ENCODE measurements at regions not wholly inside any gene's neighbourhood (a gene's known extent, or its start where the extent isn't known, plus 50 kb on each side); places are given as distances from the start of the nearest gene placed in this dataset.

DNA sequence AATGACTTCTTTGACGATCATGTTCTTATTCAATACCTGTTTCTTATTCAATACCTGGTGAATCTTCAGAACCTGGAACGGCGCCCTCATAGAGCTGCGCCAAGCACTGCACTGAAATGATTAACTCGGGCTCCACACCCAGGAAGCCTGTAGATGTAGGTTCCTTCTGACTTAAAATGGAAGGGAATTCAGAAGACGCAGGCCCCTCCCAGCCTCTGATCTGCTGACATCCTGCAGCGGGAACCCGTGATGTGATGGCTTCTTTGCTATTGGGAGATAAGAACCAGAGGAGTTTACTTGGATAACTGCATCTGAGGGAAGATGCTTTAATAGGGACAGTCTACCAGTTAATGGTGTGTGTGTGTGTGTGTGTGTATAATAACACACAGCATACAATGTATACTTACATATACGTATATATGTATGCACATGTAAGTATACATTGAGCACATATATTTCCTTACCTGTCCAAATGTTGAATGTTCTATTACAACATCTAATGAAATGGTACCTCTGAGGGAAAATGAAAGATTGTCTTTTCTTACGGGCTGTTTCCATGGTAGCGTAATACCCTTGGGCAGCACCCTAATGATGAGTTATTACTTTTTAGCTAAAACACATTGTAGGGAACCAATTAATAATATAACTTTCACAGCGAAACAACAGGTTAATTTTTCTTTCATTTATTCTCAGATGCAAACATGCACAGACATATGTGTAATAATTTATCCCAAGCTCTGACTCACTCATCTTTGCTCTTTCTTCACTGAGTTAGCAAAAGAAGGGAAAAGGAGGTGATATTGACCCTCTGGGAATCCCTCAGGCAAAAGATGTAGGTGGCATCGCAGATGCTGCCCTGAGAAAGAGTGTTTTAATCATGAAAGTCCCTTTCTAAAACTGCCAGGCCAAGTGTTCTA is 379.8 kb downstream of the SIPA1L2 start:
- TF ChIP-seq CSDC2 (CRISPR knock-in tag; IDR thresholded peaks at IDR 0.05) (no peak), ZNF8 (CRISPR knock-in tag; IDR thresholded peaks at IDR 0.05) (no peak), GLIS3 (CRISPR knock-in tag; IDR thresholded peaks at IDR 0.05) (no peak), TOX (CRISPR knock-in tag; IDR thresholded peaks at IDR 0.05; ENCODE audit: borderline replicate concordance) (no peak), BACH2 (CRISPR knock-in tag; IDR thresholded peaks at IDR 0.05; ENCODE audit: borderline replicate concordance) (no peak), RARB (CRISPR knock-in tag; IDR thresholded peaks at IDR 0.05) (no peak), ZFP30 (CRISPR knock-in tag; IDR thresholded peaks at IDR 0.05) (no peak)
- TF ChIP-seq, protein P1, sequence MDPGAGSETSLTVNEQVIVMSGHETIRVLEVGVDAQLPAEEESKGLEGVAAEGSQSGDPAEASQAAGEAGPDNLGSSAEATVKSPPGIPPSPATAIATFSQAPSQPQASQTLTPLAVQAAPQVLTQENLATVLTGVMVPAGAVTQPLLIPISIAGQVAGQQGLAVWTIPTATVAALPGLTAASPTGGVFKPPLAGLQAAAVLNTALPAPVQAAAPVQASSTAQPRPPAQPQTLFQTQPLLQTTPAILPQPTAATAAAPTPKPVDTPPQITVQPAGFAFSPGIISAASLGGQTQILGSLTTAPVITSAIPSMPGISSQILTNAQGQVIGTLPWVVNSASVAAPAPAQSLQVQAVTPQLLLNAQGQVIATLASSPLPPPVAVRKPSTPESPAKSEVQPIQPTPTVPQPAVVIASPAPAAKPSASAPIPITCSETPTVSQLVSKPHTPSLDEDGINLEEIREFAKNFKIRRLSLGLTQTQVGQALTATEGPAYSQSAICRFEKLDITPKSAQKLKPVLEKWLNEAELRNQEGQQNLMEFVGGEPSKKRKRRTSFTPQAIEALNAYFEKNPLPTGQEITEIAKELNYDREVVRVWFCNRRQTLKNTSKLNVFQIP (CRISPR knock-in tag; IDR thresholded peaks at IDR 0.05; ENCODE audit: borderline replicate concordance, low read depth), result no peak
- TF ChIP-seq, protein P2, sequence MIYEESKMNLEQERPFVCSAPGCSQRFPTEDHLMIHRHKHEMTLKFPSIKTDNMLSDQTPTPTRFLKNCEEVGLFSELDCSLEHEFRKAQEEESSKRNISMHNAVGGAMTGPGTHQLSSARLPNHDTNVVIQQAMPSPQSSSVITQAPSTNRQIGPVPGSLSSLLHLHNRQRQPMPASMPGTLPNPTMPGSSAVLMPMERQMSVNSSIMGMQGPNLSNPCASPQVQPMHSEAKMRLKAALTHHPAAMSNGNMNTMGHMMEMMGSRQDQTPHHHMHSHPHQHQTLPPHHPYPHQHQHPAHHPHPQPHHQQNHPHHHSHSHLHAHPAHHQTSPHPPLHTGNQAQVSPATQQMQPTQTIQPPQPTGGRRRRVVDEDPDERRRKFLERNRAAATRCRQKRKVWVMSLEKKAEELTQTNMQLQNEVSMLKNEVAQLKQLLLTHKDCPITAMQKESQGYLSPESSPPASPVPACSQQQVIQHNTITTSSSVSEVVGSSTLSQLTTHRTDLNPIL (CRISPR knock-in tag; IDR thresholded peaks at IDR 0.05; ENCODE audit: low read depth), result no peak
- TF ChIP-seq, protein P3, sequence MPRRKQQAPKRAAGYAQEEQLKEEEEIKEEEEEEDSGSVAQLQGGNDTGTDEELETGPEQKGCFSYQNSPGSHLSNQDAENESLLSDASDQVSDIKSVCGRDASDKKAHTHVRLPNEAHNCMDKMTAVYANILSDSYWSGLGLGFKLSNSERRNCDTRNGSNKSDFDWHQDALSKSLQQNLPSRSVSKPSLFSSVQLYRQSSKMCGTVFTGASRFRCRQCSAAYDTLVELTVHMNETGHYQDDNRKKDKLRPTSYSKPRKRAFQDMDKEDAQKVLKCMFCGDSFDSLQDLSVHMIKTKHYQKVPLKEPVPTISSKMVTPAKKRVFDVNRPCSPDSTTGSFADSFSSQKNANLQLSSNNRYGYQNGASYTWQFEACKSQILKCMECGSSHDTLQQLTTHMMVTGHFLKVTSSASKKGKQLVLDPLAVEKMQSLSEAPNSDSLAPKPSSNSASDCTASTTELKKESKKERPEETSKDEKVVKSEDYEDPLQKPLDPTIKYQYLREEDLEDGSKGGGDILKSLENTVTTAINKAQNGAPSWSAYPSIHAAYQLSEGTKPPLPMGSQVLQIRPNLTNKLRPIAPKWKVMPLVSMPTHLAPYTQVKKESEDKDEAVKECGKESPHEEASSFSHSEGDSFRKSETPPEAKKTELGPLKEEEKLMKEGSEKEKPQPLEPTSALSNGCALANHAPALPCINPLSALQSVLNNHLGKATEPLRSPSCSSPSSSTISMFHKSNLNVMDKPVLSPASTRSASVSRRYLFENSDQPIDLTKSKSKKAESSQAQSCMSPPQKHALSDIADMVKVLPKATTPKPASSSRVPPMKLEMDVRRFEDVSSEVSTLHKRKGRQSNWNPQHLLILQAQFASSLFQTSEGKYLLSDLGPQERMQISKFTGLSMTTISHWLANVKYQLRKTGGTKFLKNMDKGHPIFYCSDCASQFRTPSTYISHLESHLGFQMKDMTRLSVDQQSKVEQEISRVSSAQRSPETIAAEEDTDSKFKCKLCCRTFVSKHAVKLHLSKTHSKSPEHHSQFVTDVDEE (CRISPR knock-in tag; IDR thresholded peaks at IDR 0.05), result no peak
- no peak for ATAC-seq

DNA sequence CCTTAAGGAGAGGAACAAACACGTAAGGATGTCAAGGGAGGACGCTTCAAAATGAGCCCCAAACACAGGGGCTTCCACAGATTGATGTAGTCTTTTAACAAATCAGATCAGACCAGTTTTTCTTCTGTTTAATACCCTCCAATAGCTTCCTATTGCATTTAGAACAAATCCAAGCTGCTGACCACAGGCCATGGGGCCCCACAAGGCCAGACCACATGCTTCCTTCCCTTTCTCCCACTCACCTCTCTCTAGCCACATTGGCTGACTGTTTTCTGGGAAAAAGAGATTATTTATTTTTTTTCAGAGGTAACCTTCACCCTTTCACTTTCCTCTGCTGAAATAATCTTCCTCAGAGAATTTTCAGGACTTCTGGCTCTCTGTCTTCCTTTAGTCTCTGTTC is 380.6 kb downstream of the SIPA1L2 start:
- no peak for ATAC-seq
- no peak for TF ChIP-seq GLIS3 (CRISPR knock-in tag; IDR thresholded peaks at IDR 0.05)
- TF ChIP-seq ZNF565 (CRISPR knock-in tag; conservative IDR thresholded peaks at IDR 0.05; ENCODE audit: low read depth), result no peak
- no peak for TF ChIP-seq CSDC2 (CRISPR knock-in tag; IDR thresholded peaks at IDR 0.05)
- no peak for TF ChIP-seq PPARA (CRISPR knock-in tag; IDR thresholded peaks at IDR 0.05; ENCODE audit: borderline replicate concordance)
- TF ChIP-seq ZC3H10 (CRISPR knock-in tag; IDR thresholded peaks at IDR 0.05), result no peak
- no peak for TF ChIP-seq ZFP3 (CRISPR knock-in tag; IDR thresholded peaks at IDR 0.05)
- TF ChIP-seq TOX (CRISPR knock-in tag; IDR thresholded peaks at IDR 0.05; ENCODE audit: borderline replicate concordance), result no peak
- no peak for TF ChIP-seq BACH2 (CRISPR knock-in tag; IDR thresholded peaks at IDR 0.05; ENCODE audit: borderline replicate concordance)
- TF ChIP-seq TCF4 (CRISPR knock-in tag; IDR thresholded peaks at IDR 0.05; ENCODE audit: borderline replicate concordance), result no peak
- TF ChIP-seq SNAI2 (CRISPR knock-in tag; IDR thresholded peaks at IDR 0.05), result no peak

DNA sequence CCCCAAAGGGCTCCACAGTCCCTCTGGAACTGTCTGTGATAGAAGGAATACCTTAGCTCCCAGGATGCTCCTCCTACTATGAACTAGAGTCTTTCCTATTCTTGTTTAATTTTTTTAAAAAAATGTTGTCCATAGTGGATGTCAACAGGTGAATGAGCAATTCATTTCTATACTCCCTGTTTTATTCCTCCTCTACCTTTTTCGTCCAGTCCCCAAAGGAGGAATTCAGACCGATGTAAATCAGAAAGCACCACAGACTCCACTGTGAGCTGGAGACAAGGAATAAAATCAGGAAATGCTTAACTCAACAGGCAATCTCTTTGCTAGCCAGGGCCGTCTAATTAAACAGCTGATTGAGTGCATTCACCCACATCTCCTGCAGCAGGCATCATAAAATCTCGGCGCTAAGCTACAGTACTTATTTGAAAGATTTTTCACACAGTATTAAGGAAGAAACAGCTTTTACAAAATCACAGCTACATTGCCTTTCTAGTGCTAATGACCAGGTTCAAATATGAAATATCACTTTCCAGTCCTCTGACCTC is 381.6 kb downstream of the SIPA1L2 start:
- TF ChIP-seq TCF4 (CRISPR knock-in tag; IDR thresholded peaks at IDR 0.05; ENCODE audit: borderline replicate concordance) (0 out of 2 replicates have a peak, but pooled peaks have one; percentile 10), ZNF8 (CRISPR knock-in tag; IDR thresholded peaks at IDR 0.05) (no peak)
- ATAC-seq, result peak; percentile 26; the same call in 1 of the 3 replicates

DNA sequence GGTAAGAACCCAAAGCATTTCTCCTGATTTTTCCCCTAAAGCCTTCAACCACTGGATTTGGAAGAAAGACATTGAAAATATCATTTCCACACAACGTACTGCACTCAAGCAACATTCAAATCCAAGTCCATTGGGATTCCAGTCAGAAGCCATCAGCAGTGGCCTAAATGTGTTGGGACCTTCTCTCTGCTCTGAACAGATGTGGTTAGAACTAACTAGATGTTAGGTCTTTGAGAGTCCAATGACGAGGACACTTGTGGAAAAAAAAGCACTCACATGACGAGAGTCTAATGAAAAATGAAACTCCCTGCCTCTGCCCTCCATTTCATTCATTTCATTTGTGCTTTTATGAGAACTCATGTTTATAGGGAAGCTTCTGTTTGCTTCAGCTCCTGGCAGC is 382.3 kb downstream of the SIPA1L2 start:
- ATAC-seq, result no peak
- TF ChIP-seq ESRRG (CRISPR knock-in tag; IDR thresholded peaks at IDR 0.05) (no peak), TCF4 (CRISPR knock-in tag; IDR thresholded peaks at IDR 0.05; ENCODE audit: borderline replicate concordance) (no peak), ZNF8 (CRISPR knock-in tag; IDR thresholded peaks at IDR 0.05) (no peak), ZFP30 (CRISPR knock-in tag; IDR thresholded peaks at IDR 0.05) (no peak), RARB (CRISPR knock-in tag; IDR thresholded peaks at IDR 0.05) (no peak), CSDC2 (CRISPR knock-in tag; IDR thresholded peaks at IDR 0.05) (no peak), TOX (CRISPR knock-in tag; IDR thresholded peaks at IDR 0.05; ENCODE audit: borderline replicate concordance) (no peak), SNAI2 (CRISPR knock-in tag; IDR thresholded peaks at IDR 0.05) (no peak), OSR1 (CRISPR knock-in tag; IDR thresholded peaks at IDR 0.05) (no peak), ZFP3 (CRISPR knock-in tag; IDR thresholded peaks at IDR 0.05) (no peak), ZC3H10 (CRISPR knock-in tag; IDR thresholded peaks at IDR 0.05) (no peak), GLIS3 (CRISPR knock-in tag; IDR thresholded peaks at IDR 0.05) (no peak), BACH2 (CRISPR knock-in tag; IDR thresholded peaks at IDR 0.05; ENCODE audit: borderline replicate concordance) (no peak)
- TF ChIP-seq, protein P4, sequence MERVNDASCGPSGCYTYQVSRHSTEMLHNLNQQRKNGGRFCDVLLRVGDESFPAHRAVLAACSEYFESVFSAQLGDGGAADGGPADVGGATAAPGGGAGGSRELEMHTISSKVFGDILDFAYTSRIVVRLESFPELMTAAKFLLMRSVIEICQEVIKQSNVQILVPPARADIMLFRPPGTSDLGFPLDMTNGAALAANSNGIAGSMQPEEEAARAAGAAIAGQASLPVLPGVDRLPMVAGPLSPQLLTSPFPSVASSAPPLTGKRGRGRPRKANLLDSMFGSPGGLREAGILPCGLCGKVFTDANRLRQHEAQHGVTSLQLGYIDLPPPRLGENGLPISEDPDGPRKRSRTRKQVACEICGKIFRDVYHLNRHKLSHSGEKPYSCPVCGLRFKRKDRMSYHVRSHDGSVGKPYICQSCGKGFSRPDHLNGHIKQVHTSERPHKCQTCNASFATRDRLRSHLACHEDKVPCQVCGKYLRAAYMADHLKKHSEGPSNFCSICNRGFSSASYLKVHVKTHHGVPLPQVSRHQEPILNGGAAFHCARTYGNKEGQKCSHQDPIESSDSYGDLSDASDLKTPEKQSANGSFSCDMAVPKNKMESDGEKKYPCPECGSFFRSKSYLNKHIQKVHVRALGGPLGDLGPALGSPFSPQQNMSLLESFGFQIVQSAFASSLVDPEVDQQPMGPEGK (CRISPR knock-in tag; IDR thresholded peaks at IDR 0.05; ENCODE audit: borderline replicate concordance), result no peak
- TF ChIP-seq, protein P5, sequence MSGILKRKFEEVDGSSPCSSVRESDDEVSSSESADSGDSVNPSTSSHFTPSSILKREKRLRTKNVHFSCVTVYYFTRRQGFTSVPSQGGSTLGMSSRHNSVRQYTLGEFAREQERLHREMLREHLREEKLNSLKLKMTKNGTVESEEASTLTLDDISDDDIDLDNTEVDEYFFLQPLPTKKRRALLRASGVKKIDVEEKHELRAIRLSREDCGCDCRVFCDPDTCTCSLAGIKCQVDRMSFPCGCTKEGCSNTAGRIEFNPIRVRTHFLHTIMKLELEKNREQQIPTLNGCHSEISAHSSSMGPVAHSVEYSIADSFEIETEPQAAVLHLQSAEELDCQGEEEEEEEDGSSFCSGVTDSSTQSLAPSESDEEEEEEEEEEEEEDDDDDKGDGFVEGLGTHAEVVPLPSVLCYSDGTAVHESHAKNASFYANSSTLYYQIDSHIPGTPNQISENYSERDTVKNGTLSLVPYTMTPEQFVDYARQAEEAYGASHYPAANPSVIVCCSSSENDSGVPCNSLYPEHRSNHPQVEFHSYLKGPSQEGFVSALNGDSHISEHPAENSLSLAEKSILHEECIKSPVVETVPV (CRISPR knock-in tag; IDR thresholded peaks at IDR 0.05), result no peak
- TF ChIP-seq, protein P2 (CRISPR knock-in tag; IDR thresholded peaks at IDR 0.05; ENCODE audit: low read depth), result no peak
- TF ChIP-seq, protein P1 (CRISPR knock-in tag; IDR thresholded peaks at IDR 0.05; ENCODE audit: borderline replicate concordance, low read depth), result no peak
